Stomach (tissue), 4 donors: ENCODE measurements at regions not wholly inside any gene's neighbourhood (a gene's known extent, or its start where the extent isn't known, plus 50 kb on each side); places are given as distances from the start of the nearest gene placed in this dataset.

Experiments used
- POLR2AphosphoS5 ChIP-seq, 3 donors: sonication (generic); formaldehyde crosslinking; IDR thresholded peaks; one replicate each; pipeline ENCODE4 v1.6.1; 2016; ENCODE audit warnings: antibody characterized with exemption in 3 of 3
- TF ChIP-seq, protein P1 (sequence below), 7 experiments: fragments of 450-650 bp in 4 of 7; fragments of 200-600 bp in 3 of 7; sonication (generic) in 3 of 7; IDR thresholded peaks; one replicate each; pipeline ENCODE4 v1.5.1; 2016 to 2019; ENCODE audit warnings: antibody characterized with exemption in 7 of 7, control low read depth in 2 of 7, mild to moderate bottlenecking in 1 of 7

- TF ChIP-seq, protein P1, sequence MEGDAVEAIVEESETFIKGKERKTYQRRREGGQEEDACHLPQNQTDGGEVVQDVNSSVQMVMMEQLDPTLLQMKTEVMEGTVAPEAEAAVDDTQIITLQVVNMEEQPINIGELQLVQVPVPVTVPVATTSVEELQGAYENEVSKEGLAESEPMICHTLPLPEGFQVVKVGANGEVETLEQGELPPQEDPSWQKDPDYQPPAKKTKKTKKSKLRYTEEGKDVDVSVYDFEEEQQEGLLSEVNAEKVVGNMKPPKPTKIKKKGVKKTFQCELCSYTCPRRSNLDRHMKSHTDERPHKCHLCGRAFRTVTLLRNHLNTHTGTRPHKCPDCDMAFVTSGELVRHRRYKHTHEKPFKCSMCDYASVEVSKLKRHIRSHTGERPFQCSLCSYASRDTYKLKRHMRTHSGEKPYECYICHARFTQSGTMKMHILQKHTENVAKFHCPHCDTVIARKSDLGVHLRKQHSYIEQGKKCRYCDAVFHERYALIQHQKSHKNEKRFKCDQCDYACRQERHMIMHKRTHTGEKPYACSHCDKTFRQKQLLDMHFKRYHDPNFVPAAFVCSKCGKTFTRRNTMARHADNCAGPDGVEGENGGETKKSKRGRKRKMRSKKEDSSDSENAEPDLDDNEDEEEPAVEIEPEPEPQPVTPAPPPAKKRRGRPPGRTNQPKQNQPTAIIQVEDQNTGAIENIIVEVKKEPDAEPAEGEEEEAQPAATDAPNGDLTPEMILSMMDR (IDR thresholded peaks at IDR 0.05) = no peak
- TF ChIP-seq POLR2AphosphoS5 (IDR thresholded peaks at IDR 0.05) = no peak
Measured at GRCh38 chr1:57549300-57549699, 125.4 kb upstream of the DAB1 start.
